IPS-15b (cell line): ENCODE measurements at regions not wholly inside any gene's neighbourhood (a gene's known extent, or its start where the extent isn't known, plus 50 kb on each side); places are given as distances from the start of the nearest gene placed in this dataset.
"Not testable (repeated sequence)": the region's sequence is repeated elsewhere in the genome, so short reads cannot be mapped to it uniquely, and the experiment has no call there.

Experiments
- H3K27me3 ChIP-seq: one replicate; pipeline ENCODE4 v1.6.1; 2013; ENCODE audit warnings: low read length; ENCODE audit not compliant: control insufficient read depth, insufficient read depth
- H3K36me3 ChIP-seq: one replicate; pipeline ENCODE4 v1.6.1; 2013; ENCODE audit warnings: low read length; ENCODE audit not compliant: control insufficient read depth, insufficient read depth
- H3K4me1 ChIP-seq: one replicate; pipeline ENCODE4 v1.6.1; 2013; ENCODE audit warnings: mild to moderate bottlenecking, low read length; ENCODE audit not compliant: control insufficient read depth, insufficient read depth
- H3K4me3 ChIP-seq: one replicate; pipeline ENCODE4 v1.5.1; 2013; ENCODE audit warnings: low read depth, low read length
- H3K9ac ChIP-seq: one replicate; pipeline ENCODE4 v1.6.1; 2013; ENCODE audit warnings: low read depth, mild to moderate bottlenecking, low read length
- H3K9me3 ChIP-seq: one replicate; pipeline ENCODE4 v1.6.1; 2013; ENCODE audit warnings: mild to moderate bottlenecking, low read length; ENCODE audit not compliant: control insufficient read depth, insufficient read depth

GRCh38 chr16:87033021-87033471, 284.1 kb downstream of the C16orf95 start:
- H3K4me1 ChIP-seq, result no peaks in the 10 kb centered on the region
- H3K9ac ChIP-seq, result no peak overlapping the region
- H3K4me3 ChIP-seq, result no peak overlapping the region
- no peaks in the 10 kb centered on the region for H3K27me3 ChIP-seq
- no peaks in the 10 kb centered on the region for H3K36me3 ChIP-seq
- no peaks in the 10 kb centered on the region for H3K9me3 ChIP-seq

GRCh38 chr16:87033541-87034300, 283.5 kb downstream of the C16orf95 start:
- Histone ChIP-seq H3K9me3 (no peaks in the 10 kb centered on the region), H3K36me3 (no peaks in the 10 kb centered on the region), H3K4me3 (no peak overlapping the region), H3K27me3 (no peaks in the 10 kb centered on the region), H3K4me1 (no peaks in the 10 kb centered on the region), H3K9ac (no peak overlapping the region)

- Histone ChIP-seq H3K36me3 (no peaks in the 10 kb centered on the region), H3K4me1 (no peaks in the 10 kb centered on the region), H3K9me3 (no peaks in the 10 kb centered on the region), H3K27me3 (no peaks in the 10 kb centered on the region), H3K9ac (no peak overlapping the region), H3K4me3 (no peak overlapping the region)
Observed at GRCh38 chr16:87034317-87034716, 282.9 kb downstream of the C16orf95 start.

- Histone ChIP-seq H3K4me3 (no peak overlapping the region), H3K4me1 (no peaks in the 10 kb centered on the region), H3K36me3 (no peaks in the 10 kb centered on the region), H3K27me3 (no peaks in the 10 kb centered on the region), H3K9me3 (no peaks in the 10 kb centered on the region), H3K9ac (no peak overlapping the region)
Observed at GRCh38 chr16:87035053-87035452, 282.1 kb downstream of the C16orf95 start.

GRCh38 chr16:87037012-87037411, 280.2 kb downstream of the C16orf95 start:
- H3K9me3 ChIP-seq, result no peaks in the 10 kb centered on the region
- no peak overlapping the region for H3K9ac ChIP-seq
- H3K27me3 ChIP-seq, result no peaks in the 10 kb centered on the region
- no peaks in the 10 kb centered on the region for H3K36me3 ChIP-seq
- H3K4me1 ChIP-seq, result no peaks in the 10 kb centered on the region
- no peak overlapping the region for H3K4me3 ChIP-seq

GRCh38 chr16:87038528-87038927, 278.7 kb downstream of the C16orf95 start:
- H3K9me3 ChIP-seq, H3K4me1 ChIP-seq, H3K9ac ChIP-seq, H3K36me3 ChIP-seq, H3K4me3 ChIP-seq, H3K27me3 ChIP-seq: not testable (repeated sequence)

GRCh38 chr16:87040169-87041117, 276.7 kb downstream of the C16orf95 start:
- H3K4me1 ChIP-seq, result no peaks in the 10 kb centered on the region
- H3K36me3 ChIP-seq, result no peaks in the 10 kb centered on the region
- H3K4me3 ChIP-seq, result no peak overlapping the region
- no peaks in the 10 kb centered on the region for H3K27me3 ChIP-seq
- H3K9ac ChIP-seq, result no peak overlapping the region
- no peaks in the 10 kb centered on the region for H3K9me3 ChIP-seq

- no peaks in the 10 kb centered on the region for H3K9me3 ChIP-seq
- no peaks in the 10 kb centered on the region for H3K36me3 ChIP-seq
- no peaks in the 10 kb centered on the region for H3K4me1 ChIP-seq
- no peak overlapping the region for H3K9ac ChIP-seq
- no peaks in the 10 kb centered on the region for H3K27me3 ChIP-seq
- no peak overlapping the region for H3K4me3 ChIP-seq
Observed at GRCh38 chr16:87041286-87041685, 275.9 kb downstream of the C16orf95 start.

- H3K9me3 ChIP-seq, result no peaks in the 10 kb centered on the region
- H3K27me3 ChIP-seq, result no peaks in the 10 kb centered on the region
- no peaks in the 10 kb centered on the region for H3K4me1 ChIP-seq
- no peak overlapping the region for H3K9ac ChIP-seq
- no peak overlapping the region for H3K4me3 ChIP-seq
- no peaks in the 10 kb centered on the region for H3K36me3 ChIP-seq
Observed at GRCh38 chr16:87042551-87043230, 274.5 kb downstream of the C16orf95 start.

GRCh38 chr16:87043231-87044031, 273.8 kb downstream of the C16orf95 start:
- no peaks in the 10 kb centered on the region for H3K36me3 ChIP-seq
- no peaks in the 10 kb centered on the region for H3K27me3 ChIP-seq
- H3K4me3 ChIP-seq, result no peak overlapping the region

GRCh38 chr16:87044032-87044382, 273.2 kb downstream of the C16orf95 start:
- Histone ChIP-seq H3K27me3 (no peaks in the 10 kb centered on the region), H3K4me3 (no peak overlapping the region), H3K9me3 (no peaks in the 10 kb centered on the region), H3K4me1 (no peaks in the 10 kb centered on the region), H3K9ac (no peak overlapping the region), H3K36me3 (no peaks in the 10 kb centered on the region)

More at GRCh38 chr16:87043231-87044031, 273.8 kb downstream of the C16orf95 start:
- Histone ChIP-seq H3K9ac (no peak overlapping the region), H3K9me3 (no peaks in the 10 kb centered on the region), H3K4me1 (no peaks in the 10 kb centered on the region)
